Choroid plexus epithelial cell (primary cell): ENCODE measurements at regions not wholly inside any gene's neighbourhood (a gene's known extent, or its start where the extent isn't known, plus 50 kb on each side); places are given as distances from the start of the nearest gene placed in this dataset.

Experiments
- DNase-seq: peaks from one replicate; pipeline ENCODE4 v3.0.0-alpha.2; 2010; ENCODE audit warnings: low read depth
- H3K4me3 ChIP-seq: 2 replicates; pipeline ENCODE4 v1.5.1; 2011; ENCODE audit warnings: low read depth, mild to moderate bottlenecking, control low read depth, low read length, moderate library complexity
- TF ChIP-seq, protein P1 (sequence below): conservative IDR thresholded peaks from 2 replicates; pipeline ENCODE4 v1.5.1; 2011; ENCODE audit warnings: low read depth, mild to moderate bottlenecking, control low read depth, inconsistent platforms, low read length, moderate library complexity

- DNase-seq = no peak
- no peak overlapping the region for H3K4me3 ChIP-seq
- TF ChIP-seq, protein P1, sequence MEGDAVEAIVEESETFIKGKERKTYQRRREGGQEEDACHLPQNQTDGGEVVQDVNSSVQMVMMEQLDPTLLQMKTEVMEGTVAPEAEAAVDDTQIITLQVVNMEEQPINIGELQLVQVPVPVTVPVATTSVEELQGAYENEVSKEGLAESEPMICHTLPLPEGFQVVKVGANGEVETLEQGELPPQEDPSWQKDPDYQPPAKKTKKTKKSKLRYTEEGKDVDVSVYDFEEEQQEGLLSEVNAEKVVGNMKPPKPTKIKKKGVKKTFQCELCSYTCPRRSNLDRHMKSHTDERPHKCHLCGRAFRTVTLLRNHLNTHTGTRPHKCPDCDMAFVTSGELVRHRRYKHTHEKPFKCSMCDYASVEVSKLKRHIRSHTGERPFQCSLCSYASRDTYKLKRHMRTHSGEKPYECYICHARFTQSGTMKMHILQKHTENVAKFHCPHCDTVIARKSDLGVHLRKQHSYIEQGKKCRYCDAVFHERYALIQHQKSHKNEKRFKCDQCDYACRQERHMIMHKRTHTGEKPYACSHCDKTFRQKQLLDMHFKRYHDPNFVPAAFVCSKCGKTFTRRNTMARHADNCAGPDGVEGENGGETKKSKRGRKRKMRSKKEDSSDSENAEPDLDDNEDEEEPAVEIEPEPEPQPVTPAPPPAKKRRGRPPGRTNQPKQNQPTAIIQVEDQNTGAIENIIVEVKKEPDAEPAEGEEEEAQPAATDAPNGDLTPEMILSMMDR = no peak
These were observed 280.6 kb downstream of the CALCRL start for GRCh38 chr2:187167491-187167890.

DNA sequence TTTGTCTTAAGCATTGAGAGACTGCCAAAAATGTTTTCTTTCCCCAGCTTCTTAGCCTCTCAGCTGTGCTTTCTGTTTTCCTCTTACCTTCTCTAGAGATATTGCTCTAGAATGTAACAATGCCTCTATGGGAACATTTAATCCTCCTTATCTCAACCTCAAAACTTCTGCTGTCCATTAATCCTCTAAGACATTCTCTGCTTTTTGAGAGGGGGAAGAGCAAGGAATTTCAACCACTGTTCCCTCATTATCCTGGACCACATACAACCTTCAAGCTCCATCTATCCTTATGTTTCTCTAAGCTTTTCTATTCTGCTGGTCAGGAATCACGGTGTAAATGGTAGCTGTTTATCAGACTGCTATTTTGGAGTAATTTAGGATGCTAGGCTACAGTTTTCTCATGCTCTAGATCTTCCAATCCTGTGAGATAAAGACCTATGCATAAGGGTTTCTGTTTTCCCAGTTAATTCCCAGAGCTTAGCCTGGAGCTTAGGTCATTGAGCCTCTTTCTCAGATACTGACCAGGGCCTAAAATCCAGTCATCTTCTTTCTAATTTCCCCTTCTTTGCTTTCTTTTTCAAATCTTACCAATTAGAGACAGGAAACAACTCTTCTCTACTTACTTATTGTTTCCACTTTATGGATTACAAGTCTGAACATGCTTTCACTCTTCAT is 282.0 kb downstream of the CALCRL start:
- H3K4me3 ChIP-seq = no peak overlapping the region
- no peak for DNase-seq
- TF ChIP-seq, protein P1 = no peak

DNA sequence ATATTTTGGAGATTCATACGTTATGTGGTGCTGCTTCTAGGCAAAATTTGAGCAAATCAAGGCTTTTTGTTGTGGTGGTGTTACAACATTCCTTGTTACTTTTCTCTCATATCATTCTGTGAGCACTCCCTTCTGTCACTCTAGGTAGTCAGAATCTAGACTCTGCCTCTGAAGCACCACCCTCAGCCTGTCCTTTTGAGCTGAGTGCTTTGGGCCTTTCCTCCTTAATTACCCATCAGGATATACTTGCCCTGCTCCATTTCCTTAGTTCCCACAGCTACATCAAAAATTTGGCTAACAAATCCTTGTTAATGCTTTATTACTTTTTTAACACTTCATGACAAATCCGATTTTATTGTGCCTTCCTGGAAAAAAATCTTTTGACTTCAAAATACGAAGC is 289.6 kb downstream of the CALCRL start:
- DNase-seq = no peak
- no peak overlapping the region for H3K4me3 ChIP-seq
- TF ChIP-seq, protein P1 = no peak

GRCh38 chr2:187157046-187157445 is 291.0 kb downstream of the CALCRL start:
- DNase-seq = no peak
- no peak overlapping the region for H3K4me3 ChIP-seq
- TF ChIP-seq, protein P1 = no peak

- TF ChIP-seq, protein P1 = no peak
- peak; percentile 8 for DNase-seq
- no peak overlapping the region for H3K4me3 ChIP-seq
These were observed 292.6 kb downstream of the CALCRL start for GRCh38 chr2:187155476-187155875.

DNA sequence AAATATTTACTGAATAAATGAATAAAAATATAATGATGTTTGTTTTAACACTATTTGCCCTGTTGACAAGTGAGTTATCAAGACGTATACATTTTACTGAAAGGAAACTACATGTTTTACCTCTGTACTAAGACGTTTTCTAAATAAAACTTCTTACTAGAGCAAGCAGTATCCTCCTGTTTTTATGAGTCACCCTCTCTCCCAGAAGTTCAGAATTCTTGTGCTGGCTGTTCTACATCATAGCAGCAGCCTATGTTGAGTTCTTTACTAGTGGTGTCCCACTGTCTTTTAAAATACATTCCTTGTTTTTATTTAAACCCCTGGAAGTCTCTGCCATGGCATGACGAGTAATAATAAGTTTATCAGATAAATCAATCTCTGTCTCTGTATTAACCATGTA is 297.4 kb downstream of the CALCRL start:
- H3K4me3 ChIP-seq = no peak overlapping the region
- peak; percentile 73 for DNase-seq
- TF ChIP-seq, protein P1 = no peak

- H3K4me3 ChIP-seq = no peak overlapping the region
- no peak for DNase-seq
- TF ChIP-seq, protein P1 = no peak
These were observed 299.2 kb upstream of the ZSWIM2 start for GRCh38 chr2:187148059-187148714.
